ENCODE measurements at regions not wholly inside any gene's neighbourhood (a gene's known extent, or its start where the extent isn't known, plus 50 kb on each side); places are given as distances from the start of the nearest gene placed in this dataset.

DNA sequence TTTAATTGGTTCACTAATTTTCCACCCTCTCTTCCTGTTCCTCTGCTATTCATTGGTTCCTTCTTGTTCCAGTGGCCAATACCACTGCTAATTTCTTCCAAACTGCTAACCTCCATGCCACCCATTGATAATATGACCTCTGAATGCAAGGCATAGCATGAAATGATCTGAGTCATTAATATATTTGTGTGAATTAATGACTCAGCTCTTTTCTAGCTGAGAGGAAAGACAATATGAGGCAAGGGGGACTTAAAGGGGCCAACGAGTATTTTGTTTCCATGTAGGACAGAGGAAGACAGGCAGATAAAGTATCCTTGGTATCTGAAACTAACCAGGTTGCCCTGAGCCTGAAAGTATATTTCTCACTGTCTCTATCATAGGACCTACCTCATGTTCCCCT is 154.3 kb upstream of the BRINP1 start:
- TF ChIP-seq, protein P1, sequence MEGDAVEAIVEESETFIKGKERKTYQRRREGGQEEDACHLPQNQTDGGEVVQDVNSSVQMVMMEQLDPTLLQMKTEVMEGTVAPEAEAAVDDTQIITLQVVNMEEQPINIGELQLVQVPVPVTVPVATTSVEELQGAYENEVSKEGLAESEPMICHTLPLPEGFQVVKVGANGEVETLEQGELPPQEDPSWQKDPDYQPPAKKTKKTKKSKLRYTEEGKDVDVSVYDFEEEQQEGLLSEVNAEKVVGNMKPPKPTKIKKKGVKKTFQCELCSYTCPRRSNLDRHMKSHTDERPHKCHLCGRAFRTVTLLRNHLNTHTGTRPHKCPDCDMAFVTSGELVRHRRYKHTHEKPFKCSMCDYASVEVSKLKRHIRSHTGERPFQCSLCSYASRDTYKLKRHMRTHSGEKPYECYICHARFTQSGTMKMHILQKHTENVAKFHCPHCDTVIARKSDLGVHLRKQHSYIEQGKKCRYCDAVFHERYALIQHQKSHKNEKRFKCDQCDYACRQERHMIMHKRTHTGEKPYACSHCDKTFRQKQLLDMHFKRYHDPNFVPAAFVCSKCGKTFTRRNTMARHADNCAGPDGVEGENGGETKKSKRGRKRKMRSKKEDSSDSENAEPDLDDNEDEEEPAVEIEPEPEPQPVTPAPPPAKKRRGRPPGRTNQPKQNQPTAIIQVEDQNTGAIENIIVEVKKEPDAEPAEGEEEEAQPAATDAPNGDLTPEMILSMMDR (conservative IDR thresholded peaks at IDR 0.05; ENCODE audit: low read length) = no peak
- TF ChIP-seq EZH2phosphoT487 (IDR thresholded peaks at IDR 0.05; ENCODE audit: borderline replicate concordance, low read depth, low read length) = no peak

All from OCI-LY7 (cell line).